OCI-LY1 (cell line): ENCODE measurements at regions not wholly inside any gene's neighbourhood (a gene's known extent, or its start where the extent isn't known, plus 50 kb on each side); places are given as distances from the start of the nearest gene placed in this dataset.

Source experiments
- CTCF ChIP-seq: fragments of 200-600 bp; sonication (generic), shearing (Covaris generic); IDR thresholded peaks from 2 replicates; pipeline ENCODE4 v1.5.1; 2017; ENCODE audit warnings: mild to moderate bottlenecking, antibody characterized with exemption, low read length, moderate library complexity, mixed read lengths
- EZH2 ChIP-seq: fragments of 200-600 bp; sonication (generic), shearing (Covaris generic); IDR thresholded peaks from 2 replicates; pipeline ENCODE4 v1.8.0; 2017; ENCODE audit warnings: borderline replicate concordance, mixed run types, mild to moderate bottlenecking, antibody characterized with exemption, low read length, moderate library complexity, mixed read lengths

- TF ChIP-seq CTCF (no peak), EZH2 (no peak)
These were observed 394.6 kb upstream of the IL12A start for GRCh38 chr3:159593927-159594605.
